Uterus (tissue), 2 donors: ENCODE measurements at regions not wholly inside any gene's neighbourhood (a gene's known extent, or its start where the extent isn't known, plus 50 kb on each side); places are given as distances from the start of the nearest gene placed in this dataset.

Source experiments
- CTCF ChIP-seq, 4 experiments: fragments of 200-600 bp in 2 of 4; fragments of 450-650 bp in 2 of 4; sonication (generic) in 2 of 4; IDR thresholded peaks; one replicate each; pipeline ENCODE4 v1.5.1; 2016 to 2019; ENCODE audit warnings: antibody characterized with exemption in 4 of 4, mild to moderate bottlenecking in 2 of 4, moderate library complexity in 1 of 4
- POLR2A ChIP-seq, 2 donors: fragments of 450-650 bp; IDR thresholded peaks; one replicate each; pipeline ENCODE4 v1.6.1; 2016; ENCODE audit warnings: antibody characterized with exemption in 2 of 2, mild to moderate bottlenecking in 1 of 2, moderate library complexity in 1 of 2

GRCh38 chr6:3540253-3540820 is 83.5 kb upstream of the SLC22A23 start:
- TF ChIP-seq CTCF (IDR thresholded peaks at IDR 0.05) (no peak), POLR2A (IDR thresholded peaks at IDR 0.05) (no peak)
